ENCODE measurements at regions not wholly inside any gene's neighbourhood (a gene's known extent, or its start where the extent isn't known, plus 50 kb on each side); places are given as distances from the start of the nearest gene placed in this dataset.

GRCh38 chr10:128206676-128207075, 80.5 kb upstream of the MKI67 start:
- TF ChIP-seq CTCF (IDR thresholded peaks at IDR 0.05) (no peak), POLR2A (IDR thresholded peaks at IDR 0.05) (no peak), POLR2AphosphoS5 (IDR thresholded peaks at IDR 0.05; ENCODE audit: insufficient read depth in 1 of 2, low read depth in 1 of 2) (no peak)
